GM12878 (cell line): ENCODE measurements at regions not wholly inside any gene's neighbourhood (a gene's known extent, or its start where the extent isn't known, plus 50 kb on each side); places are given as distances from the start of the nearest gene placed in this dataset.

Source experiments
- ATAC-seq: fragments of 200-7000 bp; cut with Tn5 transposase; 3 replicates; pipeline ENCODE4 v1.9.1; 2020; ENCODE audit warnings: mild to moderate bottlenecking, moderate library complexity
- BruUV-seq: library from RNA; stranded (reverse); fragments of 400-500 nt; replicated peaks from 2 replicates; lab custom pipeline; 2021; lab: Mats Ljungman, UMichigan
- CTCF ChIA-PET: fragments of 300-600 bp; sonication (Branson Sonifier 250); formaldehyde crosslinking; extraction: SDS; loops from one replicate; lab custom pipeline; 2021; ENCODE audit warnings: inconsistent platforms; lab: Yijun Ruan, JAX
- POLR2A ChIA-PET: fragments of 350-600 bp; formaldehyde crosslinking; extraction: SDS; loops from one replicate; lab custom pipeline; 2021; ENCODE audit warnings: inconsistent platforms; lab: Charles Lee
- RAD21 ChIA-PET: fragments of 300-600 bp; sonication (Branson Sonifier 250); formaldehyde crosslinking; loops from one replicate; lab custom pipeline; 2023; ENCODE audit warnings: antibody characterized with exemption; ENCODE audit not compliant: unreplicated experiment; lab: Charles Lee
- SMC1A ChIA-PET: fragments of 300-600 bp; sonication (Branson Sonifier 250); formaldehyde crosslinking; loops from one replicate; lab custom pipeline; 2023; ENCODE audit not compliant: unreplicated experiment, uncharacterized antibody; lab: Charles Lee
- DNase-seq: peaks from one replicate; pipeline ENCODE4 v3.0.0-alpha.2; 2011; ENCODE audit warnings: low read depth, low spot score
- FAIRE-seq: peaks from 3 replicates; lab custom pipeline; 2011; peaks lifted over from hg19 to GRCh38; lab: Jason Lieb, UNC
- H2AFZ ChIP-seq: 2 replicates; pipeline ENCODE4 v1.6.0; 2011; ENCODE audit warnings: low read depth, low read length, control low read depth; ENCODE audit not compliant: control insufficient read depth
- H3K27ac ChIP-seq: 2 replicates; pipeline ENCODE4 v1.5.1; 2011; ENCODE audit warnings: control low read depth; ENCODE audit not compliant: control insufficient read depth, insufficient read depth
- H3K27me3 ChIP-seq, 2 experiments: replicated peaks in 1 of 2; 2 replicates each; pipeline versions ENCODE4 v1.6.0 to v1.6.1; 2011; ENCODE audit warnings: low read length in 1 of 2; ENCODE audit not compliant: control insufficient read depth in 2 of 2, insufficient read depth in 2 of 2
- H3K36me3 ChIP-seq, 2 experiments: 2 replicates each; pipeline ENCODE4 v1.5.1; 2011; ENCODE audit warnings: low read length in 1 of 2; ENCODE audit not compliant: control insufficient read depth in 2 of 2, insufficient read depth in 2 of 2
- H3K4me1 ChIP-seq: 2 replicates; pipeline ENCODE4 v1.6.1; 2011; ENCODE audit warnings: mild to moderate bottlenecking, low read length, moderate library complexity, mixed read lengths; ENCODE audit not compliant: control insufficient read depth, insufficient read depth
- H3K4me2 ChIP-seq: 2 replicates; pipeline ENCODE4 v1.6.0; 2011; ENCODE audit warnings: control low read depth; ENCODE audit not compliant: control insufficient read depth, insufficient read depth
- H3K4me3 ChIP-seq: fragments of 200-600 bp; sonication (generic); 2 replicates; pipeline ENCODE4 v1.5.1; 2016
- H3K79me2 ChIP-seq: 2 replicates; pipeline ENCODE4 v1.6.0; 2011; ENCODE audit warnings: low read length; ENCODE audit not compliant: control insufficient read depth, insufficient read depth
- H3K9ac ChIP-seq: 2 replicates; pipeline ENCODE4 v1.8.0; 2011; ENCODE audit warnings: low read length, control low read depth, mixed read lengths; ENCODE audit not compliant: control insufficient read depth, insufficient read depth
- H3K9me3 ChIP-seq: replicated peaks from 3 replicates; pipeline ENCODE4 v1.5.1; 2011; ENCODE audit warnings: mild to moderate bottlenecking, low read length; ENCODE audit not compliant: control insufficient read depth, insufficient read depth
- H4K20me1 ChIP-seq: 2 replicates; pipeline ENCODE4 v1.6.0; 2011; ENCODE audit not compliant: control insufficient read depth, insufficient read depth
- CHD1 ChIP-seq: IDR thresholded peaks from 2 replicates; pipeline ENCODE4 v1.6.1; 2012; ENCODE audit warnings: low read depth, low read length, improper control_type of control experiment
- CHD4 ChIP-seq: fragments of 200-600 bp; sonication (generic); IDR thresholded peaks from 2 replicates; pipeline ENCODE4 v1.6.1; 2016; ENCODE audit warnings: mild to moderate bottlenecking
- EZH2 ChIP-seq: IDR thresholded peaks from 2 replicates; pipeline ENCODE4 v1.6.1; 2012; ENCODE audit warnings: low read depth, mild to moderate bottlenecking, control low read depth, inconsistent platforms, low read length, borderline replicate concordance; ENCODE audit not compliant: control insufficient read depth
- GABPA ChIP-seq: IDR thresholded peaks from 2 replicates; pipeline ENCODE4 v1.6.1; 2014; ENCODE audit warnings: antibody characterized with exemption, low read depth, mild to moderate bottlenecking, inconsistent platforms
- MEF2A ChIP-seq: IDR thresholded peaks from 2 replicates; pipeline ENCODE4 v1.6.1; 2011; ENCODE audit warnings: low read depth, mild to moderate bottlenecking, low read length, moderate library complexity; ENCODE audit not compliant: insufficient read depth
- RAD51 ChIP-seq: fragments of 450-650 bp; IDR thresholded peaks from 2 replicates; pipeline ENCODE4 v1.6.1; 2016; ENCODE audit warnings: moderate library complexity, mild to moderate bottlenecking, inconsistent platforms
- RB1 ChIP-seq: fragments of 450-650 bp; formaldehyde crosslinking; IDR thresholded peaks from 2 replicates; pipeline ENCODE4 v1.6.1; 2017; ENCODE audit warnings: mild to moderate bottlenecking, borderline replicate concordance
- WGBS: methylation state at CpG from one replicate; pipeline ENCODE4 v1.1.6; 2016; ENCODE audit warnings: low lambda C conversion rate; ENCODE audit not compliant: insufficient replicate concordance, insufficient coverage; ENCODE audit errors: missing lambda C conversion rate; 5-methylcytosine and 5-hydroxymethylcytosine counted together
- in situ Hi-C: fragments of 300-500 bp; cut with MboI; formaldehyde crosslinking; loops from 9 replicates; pipeline ENCODE4 v1.14.3; 2018; ENCODE audit warnings: mixed read lengths
- intact Hi-C: fragments of 100-400 bp; cut with micrococcal nuclease; formaldehyde crosslinking; loops from one replicate; pipeline ENCODE4 v1.14.2; 2022; ENCODE audit not compliant: unreplicated experiment
- TF ChIP-seq, protein P1 (sequence below), 3 experiments: IDR thresholded peaks in 2 of 3; conservative IDR thresholded peaks in 1 of 3; 2 replicates each; pipeline ENCODE4 v1.5.1; 2011; ENCODE audit warnings: low read depth in 3 of 3, low read length in 3 of 3, mild to moderate bottlenecking in 3 of 3, control low read depth in 2 of 3, moderate library complexity in 2 of 3, inconsistent platforms in 1 of 3, mixed read lengths in 1 of 3; ENCODE audit not compliant: control insufficient read depth in 2 of 3, insufficient read depth in 1 of 3; ENCODE audit errors: extremely low read depth in 1 of 3
- TF ChIP-seq, protein P2 (sequence below): fragments of 450-650 bp; IDR thresholded peaks from 2 replicates; pipeline ENCODE4 v1.6.1; 2018; ENCODE audit warnings: mild to moderate bottlenecking, low read depth, moderate library complexity; ENCODE audit not compliant: partially characterized antibody
- TF ChIP-seq, protein P3 (sequence below): fragments of 150-350 bp; IDR thresholded peaks from 2 replicates; pipeline ENCODE4 v1.6.1; 2016; ENCODE audit warnings: low read depth, low read length

DNA sequence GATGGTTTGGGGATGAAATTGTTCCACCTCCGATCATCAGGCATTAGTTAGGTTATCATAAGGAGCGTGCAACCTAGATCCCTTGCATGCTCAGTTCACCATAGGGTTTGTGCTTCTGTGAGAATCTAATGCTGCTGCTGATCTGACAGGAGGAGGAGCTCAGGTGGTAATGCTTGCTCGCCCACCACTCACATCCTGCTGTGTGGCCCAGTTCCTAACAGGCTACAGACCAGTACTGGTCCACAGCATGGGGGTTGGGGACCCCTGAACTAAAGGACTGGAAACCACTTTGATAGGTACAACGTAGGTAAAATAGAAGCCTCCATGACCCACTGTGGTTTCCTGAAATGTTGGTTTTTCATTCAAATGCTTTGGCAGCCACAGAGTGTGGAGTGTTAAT, 109.3 kb upstream of the PROKR2 start:
- Histone ChIP-seq H3K9me3 (no peaks in the 10 kb centered on the region), H3K27ac (no peak overlapping the region), H2AFZ (no peak overlapping the region), H3K9ac (no peak overlapping the region), H3K27me3 (no peaks in the 10 kb centered on the region), H3K4me2 (no peak overlapping the region), H3K4me3 (no peak overlapping the region), H3K79me2 (no peaks in the 10 kb centered on the region), H3K36me3 (no peaks in the 10 kb centered on the region), H4K20me1 (no peaks in the 10 kb centered on the region), H3K4me1 (no peaks in the 10 kb centered on the region)
- WGBS = 10% methylated on average over 4 of the region's 4 CpGs
- ChIA-PET CTCF (interaction anchor here (0.6 kb wide), 1 partner anchor 849 kb away, joined by 3 read pairs; no protein-coding TSS in a partner anchor), POLR2A (no interaction called here), SMC1A (no interaction called here), RAD21 (no interaction called here)
- ATAC-seq = no peak
- in situ Hi-C loops = no loop called here
- TF ChIP-seq, protein P1, sequence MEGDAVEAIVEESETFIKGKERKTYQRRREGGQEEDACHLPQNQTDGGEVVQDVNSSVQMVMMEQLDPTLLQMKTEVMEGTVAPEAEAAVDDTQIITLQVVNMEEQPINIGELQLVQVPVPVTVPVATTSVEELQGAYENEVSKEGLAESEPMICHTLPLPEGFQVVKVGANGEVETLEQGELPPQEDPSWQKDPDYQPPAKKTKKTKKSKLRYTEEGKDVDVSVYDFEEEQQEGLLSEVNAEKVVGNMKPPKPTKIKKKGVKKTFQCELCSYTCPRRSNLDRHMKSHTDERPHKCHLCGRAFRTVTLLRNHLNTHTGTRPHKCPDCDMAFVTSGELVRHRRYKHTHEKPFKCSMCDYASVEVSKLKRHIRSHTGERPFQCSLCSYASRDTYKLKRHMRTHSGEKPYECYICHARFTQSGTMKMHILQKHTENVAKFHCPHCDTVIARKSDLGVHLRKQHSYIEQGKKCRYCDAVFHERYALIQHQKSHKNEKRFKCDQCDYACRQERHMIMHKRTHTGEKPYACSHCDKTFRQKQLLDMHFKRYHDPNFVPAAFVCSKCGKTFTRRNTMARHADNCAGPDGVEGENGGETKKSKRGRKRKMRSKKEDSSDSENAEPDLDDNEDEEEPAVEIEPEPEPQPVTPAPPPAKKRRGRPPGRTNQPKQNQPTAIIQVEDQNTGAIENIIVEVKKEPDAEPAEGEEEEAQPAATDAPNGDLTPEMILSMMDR (IDR thresholded peaks at IDR 0.05 in 2 of 3, conservative IDR thresholded peaks at IDR 0.05 in 1 of 3; ENCODE audit: control insufficient read depth in 2 of 3, extremely low read depth in 1 of 3, insufficient read depth in 1 of 3, low read depth in 3 of 3, low read length in 3 of 3) = no peak
- TF ChIP-seq CHD4 = no peak
- no peak for TF ChIP-seq GABPA
- no peak for TF ChIP-seq RB1
- TF ChIP-seq CHD1 = no peak
- no peak for TF ChIP-seq RAD51
- no peak for TF ChIP-seq EZH2
- TF ChIP-seq, protein P2, sequence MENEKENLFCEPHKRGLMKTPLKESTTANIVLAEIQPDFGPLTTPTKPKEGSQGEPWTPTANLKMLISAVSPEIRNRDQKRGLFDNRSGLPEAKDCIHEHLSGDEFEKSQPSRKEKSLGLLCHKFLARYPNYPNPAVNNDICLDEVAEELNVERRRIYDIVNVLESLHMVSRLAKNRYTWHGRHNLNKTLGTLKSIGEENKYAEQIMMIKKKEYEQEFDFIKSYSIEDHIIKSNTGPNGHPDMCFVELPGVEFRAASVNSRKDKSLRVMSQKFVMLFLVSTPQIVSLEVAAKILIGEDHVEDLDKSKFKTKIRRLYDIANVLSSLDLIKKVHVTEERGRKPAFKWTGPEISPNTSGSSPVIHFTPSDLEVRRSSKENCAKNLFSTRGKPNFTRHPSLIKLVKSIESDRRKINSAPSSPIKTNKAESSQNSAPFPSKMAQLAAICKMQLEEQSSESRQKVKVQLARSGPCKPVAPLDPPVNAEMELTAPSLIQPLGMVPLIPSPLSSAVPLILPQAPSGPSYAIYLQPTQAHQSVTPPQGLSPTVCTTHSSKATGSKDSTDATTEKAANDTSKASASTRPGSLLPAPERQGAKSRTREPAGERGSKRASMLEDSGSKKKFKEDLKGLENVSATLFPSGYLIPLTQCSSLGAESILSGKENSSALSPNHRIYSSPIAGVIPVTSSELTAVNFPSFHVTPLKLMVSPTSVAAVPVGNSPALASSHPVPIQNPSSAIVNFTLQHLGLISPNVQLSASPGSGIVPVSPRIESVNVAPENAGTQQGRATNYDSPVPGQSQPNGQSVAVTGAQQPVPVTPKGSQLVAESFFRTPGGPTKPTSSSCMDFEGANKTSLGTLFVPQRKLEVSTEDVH = no peak
- TF ChIP-seq, protein P3, sequence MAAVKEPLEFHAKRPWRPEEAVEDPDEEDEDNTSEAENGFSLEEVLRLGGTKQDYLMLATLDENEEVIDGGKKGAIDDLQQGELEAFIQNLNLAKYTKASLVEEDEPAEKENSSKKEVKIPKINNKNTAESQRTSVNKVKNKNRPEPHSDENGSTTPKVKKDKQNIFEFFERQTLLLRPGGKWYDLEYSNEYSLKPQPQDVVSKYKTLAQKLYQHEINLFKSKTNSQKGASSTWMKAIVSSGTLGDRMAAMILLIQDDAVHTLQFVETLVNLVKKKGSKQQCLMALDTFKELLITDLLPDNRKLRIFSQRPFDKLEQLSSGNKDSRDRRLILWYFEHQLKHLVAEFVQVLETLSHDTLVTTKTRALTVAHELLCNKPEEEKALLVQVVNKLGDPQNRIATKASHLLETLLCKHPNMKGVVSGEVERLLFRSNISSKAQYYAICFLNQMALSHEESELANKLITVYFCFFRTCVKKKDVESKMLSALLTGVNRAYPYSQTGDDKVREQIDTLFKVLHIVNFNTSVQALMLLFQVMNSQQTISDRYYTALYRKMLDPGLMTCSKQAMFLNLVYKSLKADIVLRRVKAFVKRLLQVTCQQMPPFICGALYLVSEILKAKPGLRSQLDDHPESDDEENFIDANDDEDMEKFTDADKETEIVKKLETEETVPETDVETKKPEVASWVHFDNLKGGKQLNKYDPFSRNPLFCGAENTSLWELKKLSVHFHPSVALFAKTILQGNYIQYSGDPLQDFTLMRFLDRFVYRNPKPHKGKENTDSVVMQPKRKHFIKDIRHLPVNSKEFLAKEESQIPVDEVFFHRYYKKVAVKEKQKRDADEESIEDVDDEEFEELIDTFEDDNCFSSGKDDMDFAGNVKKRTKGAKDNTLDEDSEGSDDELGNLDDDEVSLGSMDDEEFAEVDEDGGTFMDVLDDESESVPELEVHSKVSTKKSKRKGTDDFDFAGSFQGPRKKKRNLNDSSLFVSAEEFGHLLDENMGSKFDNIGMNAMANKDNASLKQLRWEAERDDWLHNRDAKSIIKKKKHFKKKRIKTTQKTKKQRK = no peak
- no peak for TF ChIP-seq MEF2A
- no TSS peak for BruUV-seq
- no peak for DNase-seq
- intact Hi-C loops = no loop called here
- FAIRE-seq = no peak
